AG04449 (cell line): ENCODE measurements at regions not wholly inside any gene's neighbourhood (a gene's known extent, or its start where the extent isn't known, plus 50 kb on each side); places are given as distances from the start of the nearest gene placed in this dataset.
"Not testable (repeated sequence)": the region's sequence is repeated elsewhere in the genome, so short reads cannot be mapped to it uniquely, and the experiment has no call there.

Experiments used
- CTCF ChIA-PET: fragments of 350-600 bp; formaldehyde crosslinking; extraction: SDS; loops from one replicate; lab custom pipeline; 2021; ENCODE audit warnings: antibody characterized with exemption; lab: Yijun Ruan, JAX
- POLR2A ChIA-PET: fragments of 400-600, 350-600 bp; formaldehyde crosslinking; extraction: SDS; loops from one replicate; lab custom pipeline; 2020; ENCODE audit warnings: antibody characterized with exemption, inconsistent platforms; lab: Yijun Ruan, JAX
- DNase-seq: peaks from one replicate; pipeline ENCODE4 v3.0.0-alpha.2; 2010; ENCODE audit warnings: low read depth, low spot score
- H3K4me3 ChIP-seq: 2 replicates; pipeline ENCODE4 v1.5.1; 2011; ENCODE audit warnings: low read depth, mild to moderate bottlenecking, control low read depth, low read length
- TF ChIP-seq, protein P1 (sequence below): IDR thresholded peaks from one replicate; pipeline ENCODE4 v1.5.1; 2011; ENCODE audit warnings: mild to moderate bottlenecking, moderate library complexity, low read length, control low read depth, inconsistent platforms; ENCODE audit not compliant: insufficient read depth; ENCODE audit errors: missing control alignments

DNA sequence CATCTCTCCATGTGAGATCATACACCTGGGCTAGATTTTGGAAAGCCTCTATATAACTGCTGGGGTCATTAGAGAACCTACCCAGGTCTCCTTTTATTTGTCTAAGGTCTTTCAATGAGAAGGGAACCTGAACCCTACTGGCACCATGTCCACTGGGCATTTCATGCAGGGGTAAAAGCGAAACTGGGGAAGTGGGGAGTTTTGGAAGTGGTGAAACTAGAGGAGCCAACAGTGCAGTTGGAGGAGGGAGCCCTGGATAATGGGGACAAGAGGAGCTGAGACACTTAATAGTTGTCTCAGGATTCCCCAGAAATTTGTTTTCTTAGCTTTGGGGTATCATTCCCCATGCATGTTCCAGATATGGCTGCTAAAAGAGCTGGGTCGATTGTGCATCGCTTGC lies 169.0 kb upstream of the NREP start:
- ChIA-PET POLR2A (no interaction called here), CTCF (interaction anchor here (1.1 kb wide), 1 partner anchor 11 kb away, joined by 4 read pairs; no protein-coding TSS in a partner anchor)
- DNase-seq, result no peak
- TF ChIP-seq, protein P1, sequence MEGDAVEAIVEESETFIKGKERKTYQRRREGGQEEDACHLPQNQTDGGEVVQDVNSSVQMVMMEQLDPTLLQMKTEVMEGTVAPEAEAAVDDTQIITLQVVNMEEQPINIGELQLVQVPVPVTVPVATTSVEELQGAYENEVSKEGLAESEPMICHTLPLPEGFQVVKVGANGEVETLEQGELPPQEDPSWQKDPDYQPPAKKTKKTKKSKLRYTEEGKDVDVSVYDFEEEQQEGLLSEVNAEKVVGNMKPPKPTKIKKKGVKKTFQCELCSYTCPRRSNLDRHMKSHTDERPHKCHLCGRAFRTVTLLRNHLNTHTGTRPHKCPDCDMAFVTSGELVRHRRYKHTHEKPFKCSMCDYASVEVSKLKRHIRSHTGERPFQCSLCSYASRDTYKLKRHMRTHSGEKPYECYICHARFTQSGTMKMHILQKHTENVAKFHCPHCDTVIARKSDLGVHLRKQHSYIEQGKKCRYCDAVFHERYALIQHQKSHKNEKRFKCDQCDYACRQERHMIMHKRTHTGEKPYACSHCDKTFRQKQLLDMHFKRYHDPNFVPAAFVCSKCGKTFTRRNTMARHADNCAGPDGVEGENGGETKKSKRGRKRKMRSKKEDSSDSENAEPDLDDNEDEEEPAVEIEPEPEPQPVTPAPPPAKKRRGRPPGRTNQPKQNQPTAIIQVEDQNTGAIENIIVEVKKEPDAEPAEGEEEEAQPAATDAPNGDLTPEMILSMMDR, result no peak
- H3K4me3 ChIP-seq, result no peak overlapping the region

DNA sequence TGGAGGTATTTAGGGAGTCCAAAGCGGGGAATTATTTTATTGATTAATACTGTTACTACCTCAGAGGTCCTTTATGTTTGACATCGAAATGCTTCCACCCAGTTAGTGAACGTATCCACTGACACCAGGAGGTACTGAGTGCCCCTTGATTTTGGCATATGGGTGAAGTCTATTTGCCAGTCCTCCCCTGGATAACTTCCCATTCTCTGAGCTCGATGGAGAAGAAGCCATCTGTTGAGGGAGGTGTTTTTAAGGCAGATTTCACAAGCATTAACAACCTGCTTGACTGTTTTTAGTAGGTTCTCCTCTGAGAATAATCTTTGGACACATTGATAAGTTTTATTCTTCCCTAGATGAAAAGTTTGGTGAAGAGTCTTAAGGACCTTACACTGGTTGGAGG lies 165.3 kb upstream of the NREP start:
- POLR2A ChIA-PET, result no interaction called here
- CTCF ChIA-PET, result no interaction called here
- TF ChIP-seq, protein P1, result no peak
- no peak overlapping the region for H3K4me3 ChIP-seq
- DNase-seq, result no peak

DNA sequence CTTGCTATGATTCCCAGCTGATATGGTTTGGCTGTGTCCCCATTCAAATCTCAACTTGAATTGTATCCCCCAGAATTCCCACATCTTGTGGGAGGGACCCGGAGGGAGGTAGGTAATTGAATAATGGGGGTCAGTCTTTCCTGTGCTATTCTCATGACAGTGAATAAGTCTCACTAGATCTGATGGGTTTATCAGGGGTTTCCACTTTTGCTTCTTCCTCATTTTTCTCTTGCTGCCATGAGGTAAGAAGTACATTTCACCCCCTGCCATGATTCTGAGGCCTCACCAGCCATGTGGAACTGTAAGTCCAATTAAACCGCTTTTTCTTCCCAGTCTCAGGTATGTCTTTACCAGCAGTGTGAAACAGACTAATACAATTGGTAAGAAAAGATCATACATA lies 164.7 kb upstream of the NREP start:
- H3K4me3 ChIP-seq, DNase-seq, POLR2A ChIA-PET: not testable (repeated sequence)
- CTCF ChIA-PET, result interaction anchor here (1.5 kb wide), 1 partner anchor 13 kb away, joined by 3 read pairs; no protein-coding TSS in a partner anchor

DNA sequence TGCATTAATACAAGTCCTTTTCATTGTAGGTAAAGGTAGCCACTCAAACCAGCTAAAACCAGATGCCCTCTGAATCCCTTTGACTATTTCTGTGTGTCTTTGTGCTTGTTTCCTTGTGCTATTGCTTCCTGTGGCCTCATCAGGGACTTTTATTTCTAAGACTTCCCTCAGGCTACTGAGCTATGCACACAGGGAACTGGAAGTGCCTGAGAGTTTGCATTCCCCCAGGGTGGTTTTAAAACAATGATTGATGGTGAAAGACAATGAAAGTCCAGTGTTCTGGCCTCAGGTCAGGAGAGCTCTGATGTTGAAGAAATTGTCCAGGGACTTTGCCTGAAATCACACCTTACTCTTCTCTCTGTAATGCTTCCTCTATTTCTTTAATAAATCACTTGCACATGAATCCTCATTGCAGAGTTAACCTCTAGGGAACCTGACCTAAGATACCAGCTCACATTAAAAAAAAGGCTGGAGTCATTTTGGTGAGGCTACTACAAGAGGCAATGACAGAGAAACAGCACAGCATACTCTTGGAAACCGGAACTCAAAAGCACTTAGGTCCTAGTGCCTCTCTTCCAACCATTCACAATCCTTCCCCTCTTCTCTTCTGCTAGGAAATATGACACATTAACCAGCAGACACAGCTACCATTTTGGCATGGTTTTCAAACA lies 158.1 kb upstream of the NREP start:
- no peak for DNase-seq
- TF ChIP-seq, protein P1, result no peak
- CTCF ChIA-PET, result interaction anchor here (1.5 kb wide), 1 partner anchor 11 kb away, joined by 4 read pairs; no protein-coding TSS in a partner anchor
- H3K4me3 ChIP-seq, result no peak overlapping the region
- POLR2A ChIA-PET, result no interaction called here

DNA sequence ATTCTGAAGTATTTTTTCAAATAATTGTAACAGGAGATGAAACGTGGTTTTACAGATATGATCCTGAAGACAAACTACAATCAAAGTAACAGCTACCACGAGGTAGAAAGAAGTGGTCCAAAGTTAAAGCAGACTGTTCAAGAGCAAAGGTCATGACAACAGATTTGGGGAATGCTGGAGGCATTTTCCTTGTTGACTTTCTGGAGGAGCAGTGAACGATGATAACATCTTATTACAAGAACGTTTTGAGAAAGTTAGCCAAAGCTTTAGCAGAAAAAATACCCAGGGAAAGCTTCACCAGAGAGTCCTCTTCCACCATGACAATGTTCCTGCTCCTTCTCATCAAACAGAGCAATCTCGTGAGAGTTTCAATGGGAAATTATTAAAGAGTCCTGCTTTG lies 145.4 kb upstream of the NREP start:
- TF ChIP-seq, protein P1, result no peak
- ChIA-PET CTCF (no interaction called here), POLR2A (no interaction called here)
- no peak for DNase-seq
- no peak overlapping the region for H3K4me3 ChIP-seq

DNA sequence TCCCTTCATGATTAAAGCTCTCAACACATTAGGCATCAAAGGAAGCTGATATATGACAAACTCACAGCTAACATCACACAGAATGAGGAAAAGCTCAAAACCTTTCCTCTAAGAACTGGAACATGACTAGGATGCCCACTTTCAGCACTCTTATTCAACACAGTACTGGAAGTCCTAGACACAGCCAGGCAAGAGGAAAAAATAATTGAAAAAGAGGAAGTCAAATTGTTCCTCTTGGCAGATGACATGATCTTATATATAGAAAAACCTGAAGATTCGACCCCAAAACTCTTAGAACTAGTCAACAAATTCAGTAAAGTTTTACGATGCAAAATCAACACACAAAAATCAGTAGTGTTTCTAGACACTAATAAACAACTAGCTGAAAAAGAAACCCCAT lies 144.3 kb upstream of the NREP start:
- TF ChIP-seq, protein P1, result no peak
- CTCF ChIA-PET, result no interaction called here
- DNase-seq, result no peak

DNA sequence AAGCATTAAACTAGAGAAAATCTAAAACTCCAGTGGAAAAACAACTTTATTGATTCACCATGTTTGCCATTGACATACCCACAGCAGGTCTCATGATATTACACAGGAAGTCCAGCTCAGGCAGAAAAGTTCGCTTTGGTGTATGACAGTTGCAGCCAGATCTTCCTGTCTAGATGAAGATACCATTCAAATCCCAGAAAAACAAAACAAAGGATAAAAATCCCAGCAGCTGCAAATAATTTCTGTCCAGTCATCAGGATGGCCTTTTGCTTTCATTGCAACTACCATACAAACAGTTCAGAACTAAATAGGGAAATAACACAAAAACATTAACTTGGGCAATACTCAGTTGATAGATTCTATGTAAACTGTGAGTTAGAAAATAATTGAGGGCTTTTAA lies 136.0 kb upstream of the NREP start:
- CTCF ChIA-PET, result no interaction called here
- POLR2A ChIA-PET, result no interaction called here
- no peak overlapping the region for H3K4me3 ChIP-seq
- no peak for DNase-seq
- TF ChIP-seq, protein P1, result no peak

More for the DNA sequence above, 144.3 kb upstream of the NREP start:
- no peak overlapping the region for H3K4me3 ChIP-seq
- POLR2A ChIA-PET, result no interaction called here
